ENCODE measurements at regions not wholly inside any gene's neighbourhood (a gene's known extent, or its start where the extent isn't known, plus 50 kb on each side); places are given as distances from the start of the nearest gene placed in this dataset.

- no peaks in the 10 kb centered on the region for H3K27me3 ChIP-seq (ENCODE audit: low read depth)
- H3K36me3 ChIP-seq, result no peaks in the 10 kb centered on the region
- intact Hi-C loops (cut with micrococcal nuclease), result no loop called here
- TF ChIP-seq, protein P1, sequence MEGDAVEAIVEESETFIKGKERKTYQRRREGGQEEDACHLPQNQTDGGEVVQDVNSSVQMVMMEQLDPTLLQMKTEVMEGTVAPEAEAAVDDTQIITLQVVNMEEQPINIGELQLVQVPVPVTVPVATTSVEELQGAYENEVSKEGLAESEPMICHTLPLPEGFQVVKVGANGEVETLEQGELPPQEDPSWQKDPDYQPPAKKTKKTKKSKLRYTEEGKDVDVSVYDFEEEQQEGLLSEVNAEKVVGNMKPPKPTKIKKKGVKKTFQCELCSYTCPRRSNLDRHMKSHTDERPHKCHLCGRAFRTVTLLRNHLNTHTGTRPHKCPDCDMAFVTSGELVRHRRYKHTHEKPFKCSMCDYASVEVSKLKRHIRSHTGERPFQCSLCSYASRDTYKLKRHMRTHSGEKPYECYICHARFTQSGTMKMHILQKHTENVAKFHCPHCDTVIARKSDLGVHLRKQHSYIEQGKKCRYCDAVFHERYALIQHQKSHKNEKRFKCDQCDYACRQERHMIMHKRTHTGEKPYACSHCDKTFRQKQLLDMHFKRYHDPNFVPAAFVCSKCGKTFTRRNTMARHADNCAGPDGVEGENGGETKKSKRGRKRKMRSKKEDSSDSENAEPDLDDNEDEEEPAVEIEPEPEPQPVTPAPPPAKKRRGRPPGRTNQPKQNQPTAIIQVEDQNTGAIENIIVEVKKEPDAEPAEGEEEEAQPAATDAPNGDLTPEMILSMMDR (IDR thresholded peaks at IDR 0.05; ENCODE audit: borderline replicate concordance), result no peak
- H3K27ac ChIP-seq (replicated peaks), result no peak overlapping the region
- H3K9me3 ChIP-seq (replicated peaks), result no peaks in the 10 kb centered on the region
- no peak overlapping the region for H3K4me3 ChIP-seq
- H3K4me1 ChIP-seq, result no peaks in the 10 kb centered on the region
- DNase-seq, result no peak
These were observed 712.2 kb upstream of the SEMA6A start for GRCh38 chr5:117286813-117287212.

- DNase-seq, result no peak
- H3K27ac ChIP-seq (replicated peaks), result no peak overlapping the region
- intact Hi-C loops (cut with micrococcal nuclease), result no loop called here
- no peaks in the 10 kb centered on the region for H3K4me1 ChIP-seq
- TF ChIP-seq, protein P1 (IDR thresholded peaks at IDR 0.05; ENCODE audit: borderline replicate concordance), result no peak
- H3K4me3 ChIP-seq, result no peak overlapping the region
- H3K27me3 ChIP-seq (ENCODE audit: low read depth), result no peaks in the 10 kb centered on the region
- H3K36me3 ChIP-seq, result no peaks in the 10 kb centered on the region
- H3K9me3 ChIP-seq (replicated peaks), result peaks cover 11% of the 10 kb centered on the region
These were observed 697.0 kb upstream of the SEMA6A start for GRCh38 chr5:117271656-117272055.

DNA sequence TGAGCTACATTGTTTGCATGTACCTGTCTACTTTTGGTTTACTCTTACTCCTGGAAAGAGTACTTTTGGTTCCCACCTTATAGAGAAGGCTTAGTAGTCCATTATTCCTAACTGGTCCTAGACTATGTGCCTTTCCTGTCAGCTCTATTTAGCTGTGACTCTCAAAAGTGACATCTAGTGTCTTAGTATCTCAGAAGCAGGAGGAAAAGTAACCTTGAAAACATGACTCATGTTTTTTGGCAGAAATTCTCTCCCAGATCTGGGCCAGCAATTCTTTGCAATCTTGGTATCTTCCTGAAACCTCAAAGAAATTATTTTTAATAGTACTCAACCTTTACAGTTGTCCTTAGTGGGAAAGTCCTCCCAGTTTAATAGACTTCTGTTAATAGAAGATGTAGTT, 691.7 kb upstream of the SEMA6A start:
- Histone ChIP-seq H3K4me3 (no peak overlapping the region), H3K9me3 (replicated peaks) (peaks cover 22% of the 10 kb centered on the region), H3K27ac (replicated peaks) (no peak overlapping the region), H3K36me3 (no peaks in the 10 kb centered on the region), H3K27me3 (ENCODE audit: low read depth) (no peaks in the 10 kb centered on the region), H3K4me1 (no peaks in the 10 kb centered on the region)
- TF ChIP-seq, protein P1 (IDR thresholded peaks at IDR 0.05; ENCODE audit: borderline replicate concordance), result no peak
- DNase-seq, result no peak
- intact Hi-C loops (cut with micrococcal nuclease), result no loop called here

DNA sequence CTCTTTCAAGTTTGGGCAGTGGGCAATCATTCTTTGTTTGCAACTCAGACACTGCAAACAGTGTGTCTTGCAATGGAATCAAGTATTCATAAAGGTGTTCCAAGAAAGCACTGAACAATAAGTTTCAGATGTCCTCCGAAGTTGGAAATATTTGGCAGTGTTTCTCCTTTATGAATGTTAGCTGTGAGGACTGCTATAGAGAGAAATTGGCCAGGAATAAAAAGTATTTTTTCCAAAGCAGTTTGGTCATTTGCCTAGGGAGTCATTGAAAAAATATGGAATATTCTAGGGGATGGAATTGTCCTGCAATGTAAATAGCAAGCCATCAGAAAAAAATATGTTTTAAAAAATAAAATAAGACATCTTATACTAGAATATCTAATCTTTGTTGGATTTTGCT, 688.6 kb upstream of the SEMA6A start:
- intact Hi-C loops (cut with micrococcal nuclease), result no loop called here
- Histone ChIP-seq H3K4me3 (no peak overlapping the region), H3K9me3 (replicated peaks) (peaks cover 22% of the 10 kb centered on the region), H3K4me1 (no peaks in the 10 kb centered on the region), H3K27ac (replicated peaks) (no peak overlapping the region), H3K27me3 (ENCODE audit: low read depth) (no peaks in the 10 kb centered on the region), H3K36me3 (no peaks in the 10 kb centered on the region)
- DNase-seq, result no peak
- TF ChIP-seq, protein P1 (IDR thresholded peaks at IDR 0.05; ENCODE audit: borderline replicate concordance), result no peak

- Histone ChIP-seq H3K4me1 (no peaks in the 10 kb centered on the region), H3K36me3 (no peaks in the 10 kb centered on the region), H3K27me3 (ENCODE audit: low read depth) (no peaks in the 10 kb centered on the region), H3K9me3 (replicated peaks) (peaks cover 22% of the 10 kb centered on the region), H3K27ac (replicated peaks) (no peak overlapping the region), H3K4me3 (no peak overlapping the region)
- intact Hi-C loops (cut with micrococcal nuclease), result no loop called here
- TF ChIP-seq, protein P1 (IDR thresholded peaks at IDR 0.05; ENCODE audit: borderline replicate concordance), result no peak
- no peak for DNase-seq
These were observed 688.0 kb upstream of the SEMA6A start for GRCh38 chr5:117262572-117263131.

All from left ventricle myocardium inferior (tissue), 1 donor.